ENCODE measurements at regions not wholly inside any gene's neighbourhood (a gene's known extent, or its start where the extent isn't known, plus 50 kb on each side); places are given as distances from the start of the nearest gene placed in this dataset.

GRCh38 chr4:96879527-96879926 is 1039.6 kb downstream of the PDHA2 start:
- no peaks in the 10 kb centered on the region for H3K79me2 ChIP-seq
- TF ChIP-seq EZH2phosphoT487 (IDR thresholded peaks at IDR 0.05; ENCODE audit: low read depth, severe bottlenecking, unreplicated experiment) (no peak), EZH2 (IDR thresholded peaks at IDR 0.05; ENCODE audit: borderline replicate concordance) (no peak), CTCF (IDR thresholded peaks at IDR 0.05; ENCODE audit: poor library complexity) (no peak)
- H2AFZ ChIP-seq = no peak overlapping the region
- no peaks in the 10 kb centered on the region for H3K9me2 ChIP-seq (replicated peaks; ENCODE audit: insufficient read depth)
- DNase-seq (ENCODE audit: low spot score) = no peak
- 83% methylated on average over 2 of the region's 2 CpGs for WGBS (ENCODE audit: low lambda C conversion rate, missing lambda C conversion rate)
- H3K36me3 ChIP-seq (replicated peaks; ENCODE audit: insufficient read depth, low read depth) = no peaks in the 10 kb centered on the region
- no peaks in the 10 kb centered on the region for H4K20me1 ChIP-seq (ENCODE audit: insufficient read depth, poor library complexity, severe bottlenecking)
- H3K27me3 ChIP-seq = no peaks in the 10 kb centered on the region
- no peaks in the 10 kb centered on the region for H3K4me1 ChIP-seq (ENCODE audit: insufficient read depth)
- H3K4me2 ChIP-seq = no peak overlapping the region
- peaks cover 7% of the 10 kb centered on the region for H3K9me3 ChIP-seq (ENCODE audit: low read depth)
- no peak overlapping the region for H3K4me3 ChIP-seq
- no peak overlapping the region for H3K27ac ChIP-seq

- Histone ChIP-seq H3K4me2 (no peak overlapping the region), H3K27ac (no peak overlapping the region), H4K20me1 (ENCODE audit: insufficient read depth, poor library complexity, severe bottlenecking) (no peaks in the 10 kb centered on the region), H2AFZ (no peak overlapping the region), H3K79me2 (no peaks in the 10 kb centered on the region), H3K4me1 (ENCODE audit: insufficient read depth) (no peaks in the 10 kb centered on the region), H3K9me3 (ENCODE audit: low read depth) (no peaks in the 10 kb centered on the region), H3K36me3 (replicated peaks; ENCODE audit: insufficient read depth, low read depth) (no peaks in the 10 kb centered on the region), H3K27me3 (no peaks in the 10 kb centered on the region), H3K4me3 (no peak overlapping the region), H3K9me2 (replicated peaks; ENCODE audit: insufficient read depth) (no peaks in the 10 kb centered on the region)
- 72% methylated on average over 3 of the region's 3 CpGs for WGBS (ENCODE audit: low lambda C conversion rate, missing lambda C conversion rate)
- no peak for TF ChIP-seq EZH2 (IDR thresholded peaks at IDR 0.05; ENCODE audit: borderline replicate concordance)
- TF ChIP-seq CTCF (IDR thresholded peaks at IDR 0.05; ENCODE audit: poor library complexity) = no peak
- no peak for TF ChIP-seq EZH2phosphoT487 (IDR thresholded peaks at IDR 0.05; ENCODE audit: low read depth, severe bottlenecking, unreplicated experiment)
- DNase-seq (ENCODE audit: low spot score) = no peak
Observed at GRCh38 chr4:96887857-96888256, 1048.0 kb downstream of the PDHA2 start.

- no peaks in the 10 kb centered on the region for H3K79me2 ChIP-seq
- no peaks in the 10 kb centered on the region for H3K36me3 ChIP-seq (replicated peaks; ENCODE audit: insufficient read depth, low read depth)
- no peaks in the 10 kb centered on the region for H3K4me1 ChIP-seq (ENCODE audit: insufficient read depth)
- H3K27me3 ChIP-seq = no peaks in the 10 kb centered on the region
- TF ChIP-seq EZH2phosphoT487 (IDR thresholded peaks at IDR 0.05; ENCODE audit: low read depth, severe bottlenecking, unreplicated experiment) (no peak), EZH2 (IDR thresholded peaks at IDR 0.05; ENCODE audit: borderline replicate concordance) (no peak)
- no peaks in the 10 kb centered on the region for H4K20me1 ChIP-seq (ENCODE audit: insufficient read depth, poor library complexity, severe bottlenecking)
- 83% methylated on average over 2 of the region's 2 CpGs for WGBS (ENCODE audit: low lambda C conversion rate, missing lambda C conversion rate)
- no peaks in the 10 kb centered on the region for H3K9me3 ChIP-seq (ENCODE audit: low read depth)
- H3K4me2 ChIP-seq = no peak overlapping the region
- no peak overlapping the region for H2AFZ ChIP-seq
- H3K9me2 ChIP-seq (replicated peaks; ENCODE audit: insufficient read depth) = no peaks in the 10 kb centered on the region
- DNase-seq (ENCODE audit: low spot score) = no peak
- H3K27ac ChIP-seq = no peak overlapping the region
- H3K4me3 ChIP-seq = no peak overlapping the region
Observed at GRCh38 chr4:96894621-96895020, 1054.7 kb downstream of the PDHA2 start.

GRCh38 chr4:96895826-96896225 is 1055.9 kb downstream of the PDHA2 start:
- Histone ChIP-seq H2AFZ (no peak overlapping the region), H3K4me1 (ENCODE audit: insufficient read depth) (no peaks in the 10 kb centered on the region), H4K20me1 (ENCODE audit: insufficient read depth, poor library complexity, severe bottlenecking) (no peaks in the 10 kb centered on the region), H3K27me3 (no peaks in the 10 kb centered on the region), H3K27ac (no peak overlapping the region), H3K4me3 (no peak overlapping the region), H3K4me2 (no peak overlapping the region), H3K36me3 (replicated peaks; ENCODE audit: insufficient read depth, low read depth) (no peaks in the 10 kb centered on the region), H3K9me2 (replicated peaks; ENCODE audit: insufficient read depth) (no peaks in the 10 kb centered on the region), H3K79me2 (no peaks in the 10 kb centered on the region), H3K9me3 (ENCODE audit: low read depth) (no peaks in the 10 kb centered on the region)
- no peak for TF ChIP-seq EZH2phosphoT487 (IDR thresholded peaks at IDR 0.05; ENCODE audit: low read depth, severe bottlenecking, unreplicated experiment)
- no peak for TF ChIP-seq EZH2 (IDR thresholded peaks at IDR 0.05; ENCODE audit: borderline replicate concordance)
- no peak for TF ChIP-seq CTCF (IDR thresholded peaks at IDR 0.05; ENCODE audit: poor library complexity)
- WGBS (ENCODE audit: low lambda C conversion rate, missing lambda C conversion rate) = 91% methylated on average over 1 of the region's 1 CpG
- no peak for DNase-seq (ENCODE audit: low spot score)
